ENCODE measurements at regions not wholly inside any gene's neighbourhood (a gene's known extent, or its start where the extent isn't known, plus 50 kb on each side); places are given as distances from the start of the nearest gene placed in this dataset.

DNA sequence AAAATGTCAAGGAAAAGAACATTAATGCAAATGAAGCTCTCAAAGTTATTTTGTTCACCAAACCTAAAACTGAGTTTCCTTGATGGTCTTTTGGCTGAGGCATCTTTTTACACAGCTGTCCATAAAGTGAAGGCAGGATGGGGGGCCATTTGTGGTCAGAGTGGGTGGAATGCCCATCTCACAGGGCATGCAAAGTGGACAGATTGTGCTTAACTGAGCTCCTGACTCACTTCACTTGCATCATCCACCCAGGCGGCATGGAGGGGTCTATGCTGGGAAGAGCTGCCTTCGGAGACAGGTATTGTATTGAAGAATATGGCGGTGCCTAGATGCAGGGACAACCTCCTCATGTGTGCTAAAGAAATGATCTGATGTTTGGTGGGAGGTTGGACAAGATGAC lies 905.3 kb downstream of the KCNMA1 start:
- Histone ChIP-seq H3K4me1 (ENCODE audit: control insufficient read depth in 1 of 2, insufficient read depth in 2 of 2, low read length in 2 of 2) (no peaks in the 10 kb centered on the region), H3K79me2 (ENCODE audit: insufficient read depth, low read length) (no peaks in the 10 kb centered on the region), H3K9me3 (ENCODE audit: control insufficient read depth in 1 of 2, insufficient read depth in 1 of 2, low read depth in 1 of 2, low read length in 2 of 2) (no peaks in the 10 kb centered on the region; a peak in 1 of 4 replicates), H3K27me3 (ENCODE audit: insufficient read depth, low read length) (no peaks in the 10 kb centered on the region; the same call in 1 of the 2 replicates), H4K20me1 (ENCODE audit: insufficient read depth) (no peaks in the 10 kb centered on the region), H3K4me2 (ENCODE audit: low read length) (no peak overlapping the region), H2AFZ (ENCODE audit: low read depth, low read length, poor library complexity, severe bottlenecking) (no peak overlapping the region), H3K36me3 (ENCODE audit: control insufficient read depth in 1 of 2, insufficient read depth in 2 of 2, low read length in 2 of 2) (no peaks in the 10 kb centered on the region), H3K4me3 (replicated peaks in 1 of 2; ENCODE audit: low read depth in 1 of 2, low read length in 2 of 2) (no peak overlapping the region), H3K9me2 (ENCODE audit: insufficient read depth) (no peaks in the 10 kb centered on the region), H3K27ac (ENCODE audit: low read depth, low read length) (no peak overlapping the region), H3K9ac (ENCODE audit: low read length) (no peak overlapping the region)
- ChIA-PET RAD21 (ENCODE audit: low non-redundant PET in 1 of 2, low total read pairs in 2 of 2, uncharacterized antibody in 2 of 2, unreplicated experiment in 2 of 2) (no interaction called here), POLR2A (no interaction called here), CTCF (no interaction called here)
- no TSS peak for BruUV-seq (replicated peaks)
- DNase-seq (ENCODE audit: low read depth, low spot score) (no peak), ATAC-seq (no peak)
- intact Hi-C loops (cut with micrococcal nuclease): no loop called here
- no peak for TF ChIP-seq RAD21 (IDR thresholded peaks at IDR 0.05; ENCODE audit: low read depth)
- no peak for TF ChIP-seq EZH2phosphoT487 (IDR thresholded peaks at IDR 0.05; ENCODE audit: borderline replicate concordance)
- TF ChIP-seq, protein P1, sequence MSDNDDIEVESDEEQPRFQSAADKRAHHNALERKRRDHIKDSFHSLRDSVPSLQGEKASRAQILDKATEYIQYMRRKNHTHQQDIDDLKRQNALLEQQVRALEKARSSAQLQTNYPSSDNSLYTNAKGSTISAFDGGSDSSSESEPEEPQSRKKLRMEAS (IDR thresholded peaks at IDR 0.05): no peak
- TF ChIP-seq CBX3 (IDR thresholded peaks at IDR 0.05; ENCODE audit: low read depth): no peak
- TF ChIP-seq YY1 (IDR thresholded peaks at IDR 0.05; ENCODE audit: extremely low read depth, insufficient replicate concordance, low read depth, low read length): no peak
- TF ChIP-seq CEBPB (IDR thresholded peaks at IDR 0.05; ENCODE audit: low read depth): no peak
- TF ChIP-seq, protein P2, sequence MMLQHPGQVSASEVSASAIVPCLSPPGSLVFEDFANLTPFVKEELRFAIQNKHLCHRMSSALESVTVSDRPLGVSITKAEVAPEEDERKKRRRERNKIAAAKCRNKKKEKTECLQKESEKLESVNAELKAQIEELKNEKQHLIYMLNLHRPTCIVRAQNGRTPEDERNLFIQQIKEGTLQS (IDR thresholded peaks at IDR 0.05): no peak
- no peak for TF ChIP-seq POLR2A (IDR thresholded peaks at IDR 0.05; ENCODE audit: borderline replicate concordance, extremely low read depth, insufficient read depth, insufficient read length)
- no peak for TF ChIP-seq FOSL1 (IDR thresholded peaks at IDR 0.05; ENCODE audit: low read depth)
- TF ChIP-seq, protein P3, sequence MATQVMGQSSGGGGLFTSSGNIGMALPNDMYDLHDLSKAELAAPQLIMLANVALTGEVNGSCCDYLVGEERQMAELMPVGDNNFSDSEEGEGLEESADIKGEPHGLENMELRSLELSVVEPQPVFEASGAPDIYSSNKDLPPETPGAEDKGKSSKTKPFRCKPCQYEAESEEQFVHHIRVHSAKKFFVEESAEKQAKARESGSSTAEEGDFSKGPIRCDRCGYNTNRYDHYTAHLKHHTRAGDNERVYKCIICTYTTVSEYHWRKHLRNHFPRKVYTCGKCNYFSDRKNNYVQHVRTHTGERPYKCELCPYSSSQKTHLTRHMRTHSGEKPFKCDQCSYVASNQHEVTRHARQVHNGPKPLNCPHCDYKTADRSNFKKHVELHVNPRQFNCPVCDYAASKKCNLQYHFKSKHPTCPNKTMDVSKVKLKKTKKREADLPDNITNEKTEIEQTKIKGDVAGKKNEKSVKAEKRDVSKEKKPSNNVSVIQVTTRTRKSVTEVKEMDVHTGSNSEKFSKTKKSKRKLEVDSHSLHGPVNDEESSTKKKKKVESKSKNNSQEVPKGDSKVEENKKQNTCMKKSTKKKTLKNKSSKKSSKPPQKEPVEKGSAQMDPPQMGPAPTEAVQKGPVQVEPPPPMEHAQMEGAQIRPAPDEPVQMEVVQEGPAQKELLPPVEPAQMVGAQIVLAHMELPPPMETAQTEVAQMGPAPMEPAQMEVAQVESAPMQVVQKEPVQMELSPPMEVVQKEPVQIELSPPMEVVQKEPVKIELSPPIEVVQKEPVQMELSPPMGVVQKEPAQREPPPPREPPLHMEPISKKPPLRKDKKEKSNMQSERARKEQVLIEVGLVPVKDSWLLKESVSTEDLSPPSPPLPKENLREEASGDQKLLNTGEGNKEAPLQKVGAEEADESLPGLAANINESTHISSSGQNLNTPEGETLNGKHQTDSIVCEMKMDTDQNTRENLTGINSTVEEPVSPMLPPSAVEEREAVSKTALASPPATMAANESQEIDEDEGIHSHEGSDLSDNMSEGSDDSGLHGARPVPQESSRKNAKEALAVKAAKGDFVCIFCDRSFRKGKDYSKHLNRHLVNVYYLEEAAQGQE (IDR thresholded peaks at IDR 0.05; ENCODE audit: low read depth): no peak
- TF ChIP-seq, protein P4, sequence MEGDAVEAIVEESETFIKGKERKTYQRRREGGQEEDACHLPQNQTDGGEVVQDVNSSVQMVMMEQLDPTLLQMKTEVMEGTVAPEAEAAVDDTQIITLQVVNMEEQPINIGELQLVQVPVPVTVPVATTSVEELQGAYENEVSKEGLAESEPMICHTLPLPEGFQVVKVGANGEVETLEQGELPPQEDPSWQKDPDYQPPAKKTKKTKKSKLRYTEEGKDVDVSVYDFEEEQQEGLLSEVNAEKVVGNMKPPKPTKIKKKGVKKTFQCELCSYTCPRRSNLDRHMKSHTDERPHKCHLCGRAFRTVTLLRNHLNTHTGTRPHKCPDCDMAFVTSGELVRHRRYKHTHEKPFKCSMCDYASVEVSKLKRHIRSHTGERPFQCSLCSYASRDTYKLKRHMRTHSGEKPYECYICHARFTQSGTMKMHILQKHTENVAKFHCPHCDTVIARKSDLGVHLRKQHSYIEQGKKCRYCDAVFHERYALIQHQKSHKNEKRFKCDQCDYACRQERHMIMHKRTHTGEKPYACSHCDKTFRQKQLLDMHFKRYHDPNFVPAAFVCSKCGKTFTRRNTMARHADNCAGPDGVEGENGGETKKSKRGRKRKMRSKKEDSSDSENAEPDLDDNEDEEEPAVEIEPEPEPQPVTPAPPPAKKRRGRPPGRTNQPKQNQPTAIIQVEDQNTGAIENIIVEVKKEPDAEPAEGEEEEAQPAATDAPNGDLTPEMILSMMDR (IDR thresholded peaks at IDR 0.05 in 2 of 3, conservative IDR thresholded peaks at IDR 0.05 in 1 of 3; ENCODE audit: borderline replicate concordance in 1 of 3, insufficient read depth in 1 of 3, low read depth in 2 of 3, low read length in 2 of 3): no peak
